ENCODE measurements at regions not wholly inside any gene's neighbourhood (a gene's known extent, or its start where the extent isn't known, plus 50 kb on each side); places are given as distances from the start of the nearest gene placed in this dataset.

DNA sequence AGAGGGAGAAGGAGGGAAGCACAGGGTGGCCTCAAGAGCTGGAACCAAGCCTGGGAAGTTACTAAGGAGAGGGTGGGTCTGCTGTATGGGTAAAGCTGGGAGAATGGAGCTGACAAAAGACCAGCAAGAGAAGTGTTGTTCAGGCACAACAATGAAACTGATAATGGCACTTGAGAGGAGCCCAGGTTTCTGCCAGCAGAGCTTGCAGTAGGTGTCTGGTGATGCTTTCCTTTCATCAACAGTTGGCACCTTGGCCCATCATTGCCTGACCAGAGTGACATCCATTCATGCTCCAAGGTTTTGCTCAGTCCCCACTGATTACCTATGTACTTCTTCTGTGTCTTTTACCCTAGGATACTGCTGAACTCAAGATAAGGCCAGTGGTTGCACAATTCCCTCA lies 92.9 kb upstream of the CXCR4 start:
- no peak for DNase-seq

DNA sequence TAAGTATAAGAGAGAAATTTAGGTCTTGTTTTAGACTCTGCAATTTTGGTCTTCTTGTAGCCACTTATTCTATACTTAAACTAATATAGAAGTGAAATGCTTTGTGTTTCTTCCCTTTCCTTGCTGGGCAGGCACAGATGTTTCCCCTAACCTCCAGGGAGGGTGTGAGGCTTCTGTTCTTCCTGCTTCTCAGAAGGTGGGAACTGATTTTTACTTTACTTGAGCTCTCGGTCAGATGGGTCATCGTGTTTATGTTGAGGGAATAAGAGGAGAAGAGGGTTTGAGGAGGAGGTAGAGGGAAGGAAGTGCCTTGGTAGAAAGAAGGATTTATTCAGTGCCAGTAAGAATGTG lies 92.5 kb upstream of the CXCR4 start:
- no peak for DNase-seq

GRCh38 chr2:136209561-136210454 lies 91.9 kb upstream of the CXCR4 start:
- DNase-seq: no peak

GRCh38 chr2:136208682-136209420 lies 90.9 kb upstream of the CXCR4 start:
- no peak for DNase-seq

DNA sequence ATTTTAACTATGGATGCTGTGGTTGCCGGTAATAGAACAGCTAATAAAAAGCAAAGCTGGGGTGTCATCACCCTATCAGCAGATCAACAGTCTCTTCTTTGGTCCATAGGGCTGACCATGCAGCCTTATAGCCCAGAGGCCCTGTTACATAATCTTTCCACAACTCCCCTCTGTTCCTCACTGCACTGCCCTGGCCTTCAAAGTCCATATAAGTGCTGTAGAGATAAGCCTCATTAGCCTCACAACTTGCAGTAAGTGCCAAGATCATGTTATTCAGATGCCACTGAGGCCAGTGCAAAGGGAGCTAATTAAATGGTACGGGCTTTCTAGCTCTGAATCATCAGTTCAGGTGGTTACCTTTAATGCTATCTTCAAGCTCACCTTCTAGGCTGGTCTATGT lies 89.7 kb upstream of the CXCR4 start:
- no peak for DNase-seq

- DNase-seq: peak in 1 of 2 donors; percentile 71
These were observed 89.2 kb upstream of the CXCR4 start for GRCh38 chr2:136207030-136207623.

GRCh38 chr2:136206613-136207012 lies 88.7 kb upstream of the CXCR4 start:
- DNase-seq: peak in 1 of 2 donors; percentile 84

DNA sequence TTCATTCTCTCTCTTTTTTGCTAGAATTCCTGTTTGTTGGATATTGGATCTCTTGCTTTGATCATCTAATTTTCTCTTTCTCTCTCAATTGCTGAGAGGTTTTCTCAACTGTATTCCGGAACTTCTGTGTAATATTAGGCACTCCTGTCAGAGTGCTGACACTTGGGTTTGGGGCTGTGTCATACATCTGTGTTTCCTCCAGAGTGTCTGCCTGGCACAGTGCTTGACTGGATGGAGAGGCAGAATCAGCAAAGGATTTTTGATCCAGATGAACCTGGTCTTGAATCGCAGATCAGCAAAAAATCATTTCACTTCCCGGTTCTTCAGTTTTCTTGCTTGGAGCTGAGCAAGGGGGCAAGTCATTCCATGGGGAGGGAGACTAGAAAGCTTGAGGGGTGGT lies 87.7 kb upstream of the CXCR4 start:
- no peak for DNase-seq

GRCh38 chr2:136204971-136205370 lies 87.0 kb upstream of the CXCR4 start:
- no peak for DNase-seq

GRCh38 chr2:136195226-136195625 lies 77.3 kb upstream of the CXCR4 start:
- DNase-seq: no peak

- no peak for DNase-seq
These were observed 73.1 kb upstream of the CXCR4 start for GRCh38 chr2:136191041-136191440.

DNA sequence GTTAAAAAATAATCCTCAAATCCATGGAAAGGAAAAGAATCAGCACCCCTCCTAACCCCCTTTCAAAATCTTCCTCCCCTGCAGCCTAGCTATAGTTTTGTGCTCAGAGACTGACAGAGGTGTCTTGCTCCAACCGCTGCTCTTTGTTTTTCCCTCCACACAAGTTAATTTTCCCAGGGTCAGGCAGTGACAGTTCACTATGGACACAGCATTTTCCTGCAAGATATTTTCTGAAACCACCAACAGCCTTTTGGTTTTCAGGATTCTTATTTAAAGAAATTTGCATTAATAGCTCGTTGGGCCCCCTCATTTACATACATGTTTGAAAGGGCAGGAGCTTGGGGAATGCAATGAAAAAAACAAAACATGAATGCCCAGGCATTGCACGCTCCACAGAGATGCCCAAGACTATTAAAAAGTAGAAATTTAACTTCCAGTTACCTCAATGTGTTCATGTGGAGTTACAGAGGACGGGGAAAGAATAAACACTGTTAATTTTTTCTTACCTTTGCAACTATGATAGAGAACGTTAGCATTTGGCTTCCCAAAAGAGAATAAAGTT lies 71.4 kb upstream of the CXCR4 start:
- DNase-seq: no peak

- DNase-seq: no peak
These were observed 70.1 kb upstream of the CXCR4 start for GRCh38 chr2:136188086-136188485.

- DNase-seq: no peak
These were observed 68.2 kb upstream of the CXCR4 start for GRCh38 chr2:136185981-136186776.

DNA sequence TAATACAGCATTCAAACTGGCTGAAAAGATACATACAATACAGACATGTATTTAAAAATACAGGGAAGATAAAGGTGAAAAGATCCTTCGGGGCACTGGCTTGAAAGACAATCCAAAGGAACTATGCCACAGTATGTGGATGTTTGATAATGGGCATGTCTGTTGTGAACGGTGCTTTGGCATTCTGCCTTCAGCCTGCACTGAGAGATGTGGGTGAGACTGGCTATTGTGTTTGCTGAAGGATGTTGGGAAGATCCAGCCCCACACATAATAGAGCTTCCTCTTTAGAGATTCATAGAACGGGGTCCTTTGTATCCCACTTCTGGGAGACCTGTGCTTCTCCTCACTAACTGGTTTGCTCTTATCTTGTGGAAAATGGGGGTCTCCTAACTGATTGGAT lies 65.1 kb upstream of the CXCR4 start:
- DNase-seq: no peak

GRCh38 chr2:136182315-136182714 lies 64.4 kb upstream of the CXCR4 start:
- no peak for DNase-seq

- no peak for DNase-seq
These were observed 61.6 kb upstream of the CXCR4 start for GRCh38 chr2:136179602-136179975.

GRCh38 chr2:136178941-136179601 lies 61.1 kb upstream of the CXCR4 start:
- no peak for DNase-seq

DNA sequence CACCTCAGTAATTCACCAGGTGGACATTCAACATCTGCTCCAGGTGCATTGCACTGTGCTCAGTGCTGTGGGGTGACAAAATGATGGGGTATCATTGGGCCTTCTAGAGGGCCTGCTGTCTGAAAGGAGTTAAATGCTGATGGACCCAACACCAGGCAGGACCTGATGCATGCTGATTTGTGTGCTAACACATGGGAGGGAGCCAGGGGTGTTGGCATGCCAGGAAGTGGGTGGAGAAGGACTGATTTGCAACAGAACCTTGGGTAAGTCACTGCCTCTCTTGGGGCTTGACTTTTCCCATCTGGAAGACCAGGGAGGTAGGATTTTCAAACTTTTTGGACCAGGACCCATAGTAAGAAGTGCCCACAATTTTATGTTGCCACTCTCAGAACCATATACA lies 57.9 kb upstream of the CXCR4 start:
- no peak for DNase-seq

GRCh38 chr2:136175466-136175865 lies 57.5 kb upstream of the CXCR4 start:
- no peak for DNase-seq

DNA sequence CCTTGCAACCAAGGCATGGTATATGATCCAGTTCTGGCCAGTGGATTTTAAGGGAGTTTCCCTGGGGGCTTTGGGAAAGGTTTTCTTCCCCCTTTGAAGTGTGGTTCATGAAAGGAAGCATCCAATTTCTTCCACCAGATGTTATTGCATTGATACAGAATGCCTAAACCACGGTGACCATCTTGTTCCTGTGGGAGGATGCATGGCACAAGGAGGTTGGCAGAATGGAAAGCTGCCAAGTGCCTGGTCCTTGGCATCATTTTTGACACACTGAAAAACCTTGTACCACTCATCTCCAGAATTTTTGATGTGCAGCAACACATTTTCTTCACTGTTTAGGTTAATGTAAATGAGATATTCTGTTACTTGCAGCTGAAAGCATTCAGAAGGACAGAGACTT lies 55.2 kb upstream of the CXCR4 start:
- DNase-seq: no peak

- no peak for DNase-seq
These were observed 53.3 kb upstream of the CXCR4 start for GRCh38 chr2:136171223-136171622.

Measured in CD4-positive, alpha-beta T cell treated with Interleukin-1 beta for 1 hour (primary cell).